Psoas muscle (tissue), 7 donors: ENCODE measurements at regions not wholly inside any gene's neighbourhood (a gene's known extent, or its start where the extent isn't known, plus 50 kb on each side); places are given as distances from the start of the nearest gene placed in this dataset.

ENCODE experiments used
- ATAC-seq, 4 donors: fragments of 200-7000 bp; cut with Tn5 transposase; one replicate each; pipeline ENCODE4 v1.9.1; 2020; ENCODE audit warnings: moderate library complexity in 3 of 4, mild to moderate bottlenecking in 2 of 4
- DNase-seq, 2 donors: peaks; one replicate each; pipeline ENCODE4 v3.0.0-alpha.2; 2020
- H3K27ac ChIP-seq: fragments of 200-600 bp; one replicate; pipeline ENCODE4 v1.8.0; 2022
- H3K27me3 ChIP-seq, 3 donors: fragments of 200-600 bp in 1 of 3; one replicate each; pipeline versions ENCODE4 v1.6.1 to v1.8.0; 2013 to 2022; ENCODE audit warnings: low read length in 2 of 3, mild to moderate bottlenecking in 2 of 3, moderate library complexity in 1 of 3; ENCODE audit not compliant: insufficient read depth in 3 of 3
- H3K36me3 ChIP-seq, 2 donors: fragments of 200-600 bp in 1 of 2; one replicate each; pipeline versions ENCODE4 v1.6.1 to v1.8.0; 2013 to 2022; ENCODE audit warnings: low read depth in 1 of 2, mild to moderate bottlenecking in 1 of 2, moderate library complexity in 1 of 2; ENCODE audit not compliant: insufficient read depth in 1 of 2
- H3K4me1 ChIP-seq: fragments of 200-600 bp; one replicate; pipeline ENCODE4 v1.8.0; 2022
- H3K4me3 ChIP-seq: fragments of 200-600 bp; one replicate; pipeline ENCODE4 v1.8.0; 2022; ENCODE audit warnings: mild to moderate bottlenecking
- H3K9me3 ChIP-seq: fragments of 200-600 bp; one replicate; pipeline ENCODE4 v1.8.0; 2022
- CTCF ChIP-seq: fragments of 200-600 bp; IDR thresholded peaks from one replicate; pipeline ENCODE4 v1.8.0; 2022; ENCODE audit warnings: antibody characterized with exemption
- WGBS, 3 donors: extraction: QIAGEN DNeasy Blood & Tissue Kit; methylation state at CpG; one replicate each; pipeline versions ENCODE4 v1.1.6 to v1.1.7; 2013; 5-methylcytosine and 5-hydroxymethylcytosine counted together
- intact Hi-C, 2 donors: fragments of 100-400 bp; cut with DNase I; formaldehyde crosslinking; loops; one replicate each; pipeline versions ENCODE4 v1.11.0 to v1.14.2; 2022
- donor health status: healthy with polysubstance abuse.
- donor health status: DM: no; HTN: no; CAD: no; lungs with moderate emphysema.
- donor health status: Bipolar disorder and iron deficiency.
- donor health status: healthy.
- donor health status: DM: yes; HTN: yes; CAD: no.
- donor health status: DM: no; HTN: no; CAD: no.
- donor health status: DM: yes; HTN: yes; CAD: no.

DNA sequence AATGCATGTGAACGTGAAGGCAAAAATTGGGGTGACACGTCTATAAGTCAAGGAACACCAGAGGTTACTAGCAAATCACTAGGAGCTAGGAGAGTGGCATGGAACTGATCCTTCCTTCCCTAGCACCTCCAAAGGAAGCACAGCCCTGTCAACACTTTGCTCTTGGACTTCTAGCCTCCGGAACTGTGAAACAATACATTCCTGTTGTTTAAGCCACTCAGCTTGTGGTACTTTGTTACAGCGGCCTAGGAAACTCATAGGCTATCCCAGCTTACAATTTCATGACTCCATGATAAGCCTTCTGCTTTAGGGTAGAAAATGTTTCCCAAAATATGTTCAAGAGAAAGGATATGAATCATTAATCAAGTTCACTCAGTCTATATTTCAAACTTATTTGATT lies 798.1 kb downstream of the DCDC2C start:
- H3K4me1 ChIP-seq = no peaks in the 10 kb centered on the region
- H3K27ac ChIP-seq = no peak overlapping the region
- H3K9me3 ChIP-seq = no peaks in the 10 kb centered on the region
- DNase-seq (no peak), ATAC-seq (no peak)
- H3K4me3 ChIP-seq = no peak overlapping the region
- WGBS, 3 donors = 86 to 89% (median 88%) methylated on average over 4 of the region's 4 CpGs
- intact Hi-C loops = no loop called here
- H3K27me3 ChIP-seq = no peaks in the 10 kb centered on the region
- TF ChIP-seq CTCF = no peak
- no peaks in the 10 kb centered on the region for H3K36me3 ChIP-seq

GRCh38 chr2:4502230-4502843 lies 799.0 kb downstream of the DCDC2C start:
- intact Hi-C loops = no loop called here
- Histone ChIP-seq H3K27me3 (no peaks in the 10 kb centered on the region), H3K36me3 (no peaks in the 10 kb centered on the region), H3K27ac (no peak overlapping the region), H3K9me3 (no peaks in the 10 kb centered on the region), H3K4me1 (no peaks in the 10 kb centered on the region), H3K4me3 (no peak overlapping the region)
- no peak for DNase-seq
- 92 to 94% (median 94%) methylated on average over 3 of the region's 3 CpGs for WGBS, 3 donors
- no peak for ATAC-seq
- no peak for TF ChIP-seq CTCF

- DNase-seq = no peak
- H3K4me3 ChIP-seq = no peak overlapping the region
- H3K9me3 ChIP-seq = no peaks in the 10 kb centered on the region
- no peak overlapping the region for H3K27ac ChIP-seq
- WGBS, 3 donors = 17 to 26% (median 18%) methylated on average over 4 of the region's 4 CpGs
- H3K36me3 ChIP-seq = no peaks in the 10 kb centered on the region
- no peak for TF ChIP-seq CTCF
- H3K4me1 ChIP-seq = no peaks in the 10 kb centered on the region
- ATAC-seq = no peak
- intact Hi-C loops = no loop called here
- H3K27me3 ChIP-seq = no peaks in the 10 kb centered on the region
Measured at GRCh38 chr2:4507661-4508060, 804.3 kb downstream of the DCDC2C start.

DNA sequence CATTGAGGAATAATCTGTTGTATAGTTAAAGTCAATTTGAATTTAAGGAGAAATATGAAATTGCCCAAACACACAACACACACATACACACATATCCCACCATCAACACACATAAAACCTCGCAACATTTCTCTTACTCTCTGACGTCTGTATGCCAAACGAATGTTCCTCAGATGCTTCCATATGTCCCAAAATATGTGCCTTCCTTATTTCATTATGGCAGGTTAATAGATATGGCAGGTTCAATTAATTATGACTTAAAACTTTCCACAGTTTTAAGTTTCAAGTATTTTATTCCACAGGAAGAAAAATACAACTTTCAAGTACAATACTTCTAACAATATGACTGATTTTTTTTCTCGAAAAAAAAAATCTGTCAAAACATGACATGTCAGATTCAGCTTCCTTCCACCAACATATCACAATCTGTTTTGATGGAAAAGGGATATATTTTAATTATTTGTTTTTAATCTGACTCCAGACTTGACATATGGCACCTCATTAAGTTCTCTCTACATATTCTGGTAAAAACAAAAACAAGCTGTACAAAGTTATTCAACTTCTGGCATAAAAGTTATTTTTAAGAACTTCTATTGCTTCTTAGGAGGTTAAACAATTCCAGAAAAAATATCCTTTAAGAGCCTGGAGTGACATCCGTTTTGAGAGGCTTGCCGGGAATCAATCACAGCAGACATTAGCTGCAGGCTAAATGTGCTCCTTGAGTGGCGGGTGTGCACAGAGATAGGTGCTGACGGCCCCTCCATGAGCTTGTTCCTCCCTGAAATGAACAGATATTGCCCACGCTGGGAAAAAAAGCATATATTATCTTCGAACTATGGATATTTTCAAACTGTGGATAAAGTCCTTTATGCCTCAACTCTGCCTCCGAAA lies 812.7 kb downstream of the DCDC2C start:
- no peak for ATAC-seq

More for the DNA sequence above, 812.7 kb downstream of the DCDC2C start:
- Histone ChIP-seq H3K27me3 (no peaks in the 10 kb centered on the region), H3K4me3 (no peak overlapping the region), H3K27ac (no peak overlapping the region), H3K36me3 (no peaks in the 10 kb centered on the region), H3K4me1 (no peaks in the 10 kb centered on the region), H3K9me3 (no peaks in the 10 kb centered on the region)
- DNase-seq = no peak
- intact Hi-C loops = no loop called here
- WGBS, 3 donors = 74 to 86% (median 79%) methylated on average over 11 of the region's 11 CpGs
- no peak for TF ChIP-seq CTCF
